NCI-H1930 (cell line): ENCODE measurements at regions not wholly inside any gene's neighbourhood (a gene's known extent, or its start where the extent isn't known, plus 50 kb on each side); places are given as distances from the start of the nearest gene placed in this dataset.
"Not testable (repeated sequence)": the region's sequence is repeated elsewhere in the genome, so short reads cannot be mapped to it uniquely, and the experiment has no call there.

Experiments
- DNase-seq, 2 experiments: peaks; one replicate each; lab custom pipeline; 2025; lab: John Stamatoyannopoulos, UW

GRCh38 chr14:104304451-104305351 is 166.3 kb downstream of the KIF26A start:
- no peak for DNase-seq

- DNase-seq: no peak
Measured at GRCh38 chr14:104305511-104306449, 167.4 kb downstream of the KIF26A start.

- no peak for DNase-seq
Measured at GRCh38 chr14:104306450-104307040, 168.2 kb downstream of the KIF26A start.

GRCh38 chr14:104307246-104307626 is 168.8 kb downstream of the KIF26A start:
- no peak for DNase-seq

GRCh38 chr14:104307627-104308401 is 169.4 kb downstream of the KIF26A start:
- DNase-seq: no peak

GRCh38 chr14:104308534-104308933 is 170.1 kb downstream of the KIF26A start:
- DNase-seq: not testable (repeated sequence)

- DNase-seq: no peak
Measured at GRCh38 chr14:104309657-104310369, 171.4 kb downstream of the KIF26A start.

- no peak for DNase-seq
Measured at GRCh38 chr14:104311358-104311757, 173.0 kb downstream of the KIF26A start.

- DNase-seq: no peak
Measured at GRCh38 chr14:104313674-104314073, 175.3 kb downstream of the KIF26A start.

GRCh38 chr14:104314251-104314941 is 176.0 kb downstream of the KIF26A start:
- no peak for DNase-seq

- DNase-seq: no peak
Measured at GRCh38 chr14:104315169-104315568, 176.8 kb downstream of the KIF26A start.

- no peak for DNase-seq
Measured at GRCh38 chr14:104315625-104316024, 177.2 kb downstream of the KIF26A start.

GRCh38 chr14:104316121-104316722 is 177.8 kb downstream of the KIF26A start:
- no peak for DNase-seq

GRCh38 chr14:104316723-104317491 is 178.5 kb downstream of the KIF26A start:
- DNase-seq: no peak

GRCh38 chr14:104317492-104317805 is 179.1 kb downstream of the KIF26A start:
- no peak for DNase-seq

- DNase-seq: no peak
Measured at GRCh38 chr14:104317975-104318557, 179.7 kb downstream of the KIF26A start.

- DNase-seq: no peak
Measured at GRCh38 chr14:104318558-104319490, 180.4 kb downstream of the KIF26A start.
